ENCODE measurements at regions not wholly inside any gene's neighbourhood (a gene's known extent, or its start where the extent isn't known, plus 50 kb on each side); places are given as distances from the start of the nearest gene placed in this dataset.
"Not testable (repeated sequence)": the region's sequence is repeated elsewhere in the genome, so short reads cannot be mapped to it uniquely, and the experiment has no call there.

- no peak for DNase-seq (ENCODE audit: low read depth)
Observed at GRCh38 chr2:6139142-6139541, 447.0 kb downstream of the SOX11 start.

GRCh38 chr2:6139916-6140315, 447.7 kb downstream of the SOX11 start:
- DNase-seq (ENCODE audit: low read depth): no peak

- no peak for DNase-seq (ENCODE audit: low read depth)
Observed at GRCh38 chr2:6140509-6140908, 448.3 kb downstream of the SOX11 start.

- DNase-seq (ENCODE audit: low read depth): no peak
Observed at GRCh38 chr2:6143812-6144211, 451.6 kb downstream of the SOX11 start.

- DNase-seq (ENCODE audit: low read depth): not testable (repeated sequence)
Observed at GRCh38 chr2:6147215-6147614, 455.0 kb downstream of the SOX11 start.

- DNase-seq (ENCODE audit: low read depth): no peak
Observed at GRCh38 chr2:6148882-6149281, 456.7 kb downstream of the SOX11 start.

- no peak for DNase-seq (ENCODE audit: low read depth)
Observed at GRCh38 chr2:6159606-6160005, 467.4 kb downstream of the SOX11 start.

GRCh38 chr2:6163932-6164331, 471.7 kb downstream of the SOX11 start:
- DNase-seq (ENCODE audit: low read depth): no peak

GRCh38 chr2:6164986-6165747, 473.0 kb downstream of the SOX11 start:
- no peak for DNase-seq (ENCODE audit: low read depth)

GRCh38 chr2:6167592-6168138, 475.5 kb downstream of the SOX11 start:
- DNase-seq (ENCODE audit: low read depth): no peak

GRCh38 chr2:6168485-6168884, 476.3 kb downstream of the SOX11 start:
- no peak for DNase-seq (ENCODE audit: low read depth)

- DNase-seq (ENCODE audit: low read depth): no peak
Observed at GRCh38 chr2:6171294-6171693, 479.1 kb downstream of the SOX11 start.

- no peak for DNase-seq (ENCODE audit: low read depth)
Observed at GRCh38 chr2:6177811-6178210, 485.6 kb downstream of the SOX11 start.

- DNase-seq (ENCODE audit: low read depth): no peak
Observed at GRCh38 chr2:6181525-6181924, 489.3 kb downstream of the SOX11 start.

- DNase-seq (ENCODE audit: low read depth): no peak
Observed at GRCh38 chr2:6181926-6182325, 489.7 kb downstream of the SOX11 start.

- DNase-seq (ENCODE audit: low read depth): no peak
Observed at GRCh38 chr2:6183226-6183625, 491.0 kb downstream of the SOX11 start.

- DNase-seq (ENCODE audit: low read depth): no peak
Observed at GRCh38 chr2:6184532-6185292, 492.5 kb downstream of the SOX11 start.

- DNase-seq (ENCODE audit: low read depth): no peak
Observed at GRCh38 chr2:6186332-6187151, 494.4 kb downstream of the SOX11 start.

GRCh38 chr2:6196449-6196848, 504.3 kb downstream of the SOX11 start:
- no peak for DNase-seq (ENCODE audit: low read depth)

GRCh38 chr2:6198370-6198919, 506.3 kb downstream of the SOX11 start:
- not testable (repeated sequence) for DNase-seq (ENCODE audit: low read depth)

GRCh38 chr2:6202756-6203155, 510.6 kb downstream of the SOX11 start:
- no peak for DNase-seq (ENCODE audit: low read depth)
